HG02763 (cell line): ENCODE measurements at regions not wholly inside any gene's neighbourhood (a gene's known extent, or its start where the extent isn't known, plus 50 kb on each side); places are given as distances from the start of the nearest gene placed in this dataset.
"Not testable (repeated sequence)": the region's sequence is repeated elsewhere in the genome, so short reads cannot be mapped to it uniquely, and the experiment has no call there.

Experiments
- ATAC-seq: cut with Tn5 transposase; IDR thresholded peaks from one replicate; pipeline ENCODE4 v1.9.1; 2021; ENCODE audit warnings: mild to moderate bottlenecking, moderate library complexity; ENCODE audit not compliant: unreplicated experiment

DNA sequence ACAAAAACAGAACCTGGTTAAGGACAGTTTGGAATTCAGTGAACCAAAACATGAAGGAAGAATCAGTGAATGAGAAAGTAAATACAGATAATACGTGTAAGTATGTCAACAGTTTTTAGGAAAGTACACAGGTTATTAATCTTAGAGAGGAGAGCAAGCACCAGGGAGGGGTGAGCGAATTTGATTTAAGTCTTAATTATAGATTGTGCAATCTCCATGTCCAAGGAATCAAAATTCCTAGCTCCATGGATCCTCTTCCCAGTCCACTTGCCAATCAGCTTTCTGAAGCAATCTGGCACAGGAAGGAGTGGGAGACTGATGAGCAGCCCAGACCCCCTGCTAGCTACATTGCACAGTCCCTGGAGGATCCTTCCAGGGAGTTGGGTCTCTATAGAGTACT, 346.4 kb downstream of the SETD4 start:
- ATAC-seq: no peak

DNA sequence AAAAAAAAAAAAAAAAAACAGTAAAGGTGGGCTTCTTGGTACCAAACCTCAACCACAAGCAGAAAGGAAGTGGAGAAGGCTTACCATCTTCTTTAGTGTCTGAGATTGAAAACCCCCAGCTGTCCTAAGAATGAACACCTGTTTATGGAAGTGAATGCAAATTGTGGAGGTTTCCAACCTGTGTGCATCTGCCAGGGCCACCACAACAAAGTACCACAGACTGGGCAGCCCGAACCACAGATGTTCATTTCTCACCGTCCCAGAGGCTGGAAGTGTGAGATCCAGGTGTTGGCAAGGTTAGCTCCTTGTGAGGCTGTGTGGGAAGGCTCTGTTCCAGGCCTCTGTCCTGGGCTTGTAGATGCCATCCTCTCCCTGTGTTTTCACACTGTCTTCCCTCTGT, 348.7 kb downstream of the SETD4 start:
- no peak for ATAC-seq

GRCh38 chr21:35711213-35711612, 349.1 kb downstream of the SETD4 start:
- no peak for ATAC-seq

DNA sequence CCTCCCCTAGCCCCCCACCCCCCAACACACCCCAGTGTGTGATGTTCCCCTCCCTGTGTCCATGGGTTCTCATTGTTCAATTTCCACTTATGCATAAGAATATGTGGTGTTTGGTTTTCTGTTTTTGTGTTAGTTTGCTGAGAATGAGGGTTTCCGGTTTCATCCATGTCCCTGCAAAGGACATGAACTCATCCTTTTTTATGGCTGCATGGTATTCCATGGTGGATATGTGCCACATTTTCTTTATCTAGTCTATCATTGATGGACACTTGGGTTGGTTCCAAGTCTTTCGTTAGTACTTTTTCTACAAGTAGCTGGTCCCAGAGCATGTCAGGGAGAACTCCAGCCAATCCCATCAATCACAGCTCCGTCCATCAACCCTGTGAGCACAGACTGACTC, 350.3 kb downstream of the SETD4 start:
- not testable (repeated sequence) for ATAC-seq

- ATAC-seq: no peak
These were observed 354.4 kb downstream of the SETD4 start for GRCh38 chr21:35705888-35706287.

- ATAC-seq: no peak
These were observed 355.0 kb downstream of the SETD4 start for GRCh38 chr21:35705237-35705887.

DNA sequence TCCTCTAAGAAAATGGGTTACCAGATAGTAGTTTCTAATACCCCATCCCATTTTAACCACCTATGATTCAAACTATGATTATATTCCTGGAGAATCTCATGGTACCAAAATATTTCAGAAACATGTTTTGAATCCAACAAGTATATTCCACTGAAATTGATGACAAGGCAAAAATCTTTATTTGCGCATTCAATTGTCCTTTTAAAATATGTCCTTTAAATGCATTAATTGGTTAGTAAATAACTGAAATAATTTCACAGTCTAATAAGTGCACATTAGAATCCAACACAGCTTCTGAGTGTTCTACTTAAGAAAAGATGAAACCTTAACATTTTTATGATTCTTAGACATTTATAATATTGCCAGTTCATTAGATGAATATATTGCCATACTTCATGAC, 356.6 kb downstream of the SETD4 start:
- ATAC-seq: no peak

GRCh38 chr21:35699361-35699760, 361.0 kb downstream of the SETD4 start:
- ATAC-seq: no peak

GRCh38 chr21:35697321-35697808, 363.0 kb downstream of the SETD4 start:
- ATAC-seq: no peak

DNA sequence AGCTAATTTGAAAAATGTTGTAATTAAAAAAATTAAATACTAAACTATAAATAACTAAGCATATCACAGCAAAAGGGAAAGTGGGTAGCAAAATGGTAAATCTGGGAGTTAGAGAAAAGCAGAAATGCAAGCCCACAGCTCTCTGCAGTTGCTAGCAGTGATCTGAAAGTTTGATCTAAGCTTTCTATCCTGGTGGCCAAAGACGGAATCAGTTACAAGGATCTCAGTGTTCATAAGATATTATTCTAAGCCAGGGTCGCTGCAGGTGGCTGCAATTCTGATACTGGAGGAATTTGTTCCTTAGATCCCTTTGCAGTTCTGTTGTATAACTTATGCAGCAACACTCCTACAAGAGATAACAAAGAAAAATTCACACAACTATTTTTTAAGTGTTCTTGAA, 363.7 kb downstream of the SETD4 start:
- ATAC-seq: no peak

DNA sequence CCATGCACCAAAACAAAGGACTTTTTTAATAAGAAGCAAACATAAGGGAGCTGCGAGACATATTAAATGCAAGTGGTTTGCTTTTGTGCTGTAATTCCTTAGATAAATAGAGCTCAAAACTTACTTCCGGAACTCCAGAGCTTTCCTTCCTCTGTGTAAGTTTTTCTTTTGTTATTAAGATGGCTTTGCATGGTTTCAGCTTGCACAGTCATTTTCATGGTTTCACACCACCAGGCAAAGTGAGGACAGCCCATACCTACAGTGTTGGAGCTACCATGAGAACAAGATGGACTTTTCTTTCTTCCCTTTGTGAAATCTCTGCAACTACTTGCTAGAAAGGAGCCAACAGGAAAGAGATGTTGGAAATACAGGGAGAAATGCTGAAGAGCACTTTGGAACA, 368.0 kb downstream of the SETD4 start:
- no peak for ATAC-seq

- no peak for ATAC-seq
These were observed 369.9 kb downstream of the SETD4 start for GRCh38 chr21:35690436-35690835.

DNA sequence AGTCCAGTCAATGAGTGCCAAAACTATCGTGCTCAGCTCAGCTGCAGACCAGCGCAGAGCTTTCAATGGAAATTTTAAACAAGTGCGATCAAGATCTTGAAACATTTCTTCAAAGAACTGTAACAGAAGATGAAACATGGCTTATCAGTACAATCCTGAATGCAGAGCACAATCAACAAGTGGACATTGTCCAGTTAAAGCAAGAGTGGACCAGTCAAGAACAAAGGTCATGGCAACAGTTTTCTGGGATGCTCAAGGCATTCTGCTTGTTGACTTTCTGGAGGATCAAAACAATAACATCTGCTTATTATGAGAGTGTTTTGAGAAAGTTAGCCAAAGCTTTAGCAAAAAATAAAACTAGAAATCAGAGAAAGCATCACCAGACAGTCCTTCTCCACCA, 374.2 kb downstream of the SETD4 start:
- no peak for ATAC-seq

GRCh38 chr21:35683664-35684304, 376.5 kb downstream of the SETD4 start:
- no peak for ATAC-seq

DNA sequence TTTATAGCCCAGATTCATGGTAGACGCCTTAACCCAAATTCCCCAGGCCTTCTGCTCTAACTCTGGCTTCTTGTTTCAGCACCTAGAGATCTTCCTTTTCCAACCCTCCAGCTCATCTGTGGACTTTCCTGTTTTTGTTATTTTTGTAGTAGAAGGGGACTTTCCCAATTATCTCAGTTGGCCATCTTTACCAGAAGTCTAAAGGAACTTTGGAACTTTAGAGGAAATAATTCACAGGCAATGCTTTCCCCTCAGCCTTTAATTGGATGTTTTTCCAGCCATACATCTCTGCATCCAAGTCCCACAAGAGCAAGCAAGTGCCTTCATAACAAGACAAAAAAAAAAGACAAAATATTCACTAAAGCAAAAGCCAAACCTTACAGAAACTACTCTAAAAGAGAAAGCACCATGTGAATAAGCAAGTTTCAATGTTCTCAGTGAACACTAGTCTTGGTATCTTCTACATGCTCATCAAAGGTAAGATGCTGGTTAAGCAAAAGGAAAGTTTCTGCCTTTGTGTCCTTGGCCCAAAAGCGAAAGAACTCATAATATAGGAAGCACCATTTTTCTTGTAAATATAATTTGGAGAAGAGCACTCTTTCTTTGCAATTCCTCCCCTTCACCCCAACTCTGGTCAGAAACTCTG, 377.3 kb downstream of the SETD4 start:
- ATAC-seq: no peak

GRCh38 chr21:35681946-35682345, 378.4 kb downstream of the SETD4 start:
- no peak for ATAC-seq

GRCh38 chr21:35679076-35679475, 381.2 kb downstream of the SETD4 start:
- no peak for ATAC-seq

- ATAC-seq: no peak
These were observed 381.9 kb downstream of the SETD4 start for GRCh38 chr21:35678393-35678792.

GRCh38 chr21:35677298-35677841, 383.0 kb downstream of the SETD4 start:
- no peak for ATAC-seq

- no peak for ATAC-seq
These were observed 385.3 kb downstream of the SETD4 start for GRCh38 chr21:35674895-35675470.

DNA sequence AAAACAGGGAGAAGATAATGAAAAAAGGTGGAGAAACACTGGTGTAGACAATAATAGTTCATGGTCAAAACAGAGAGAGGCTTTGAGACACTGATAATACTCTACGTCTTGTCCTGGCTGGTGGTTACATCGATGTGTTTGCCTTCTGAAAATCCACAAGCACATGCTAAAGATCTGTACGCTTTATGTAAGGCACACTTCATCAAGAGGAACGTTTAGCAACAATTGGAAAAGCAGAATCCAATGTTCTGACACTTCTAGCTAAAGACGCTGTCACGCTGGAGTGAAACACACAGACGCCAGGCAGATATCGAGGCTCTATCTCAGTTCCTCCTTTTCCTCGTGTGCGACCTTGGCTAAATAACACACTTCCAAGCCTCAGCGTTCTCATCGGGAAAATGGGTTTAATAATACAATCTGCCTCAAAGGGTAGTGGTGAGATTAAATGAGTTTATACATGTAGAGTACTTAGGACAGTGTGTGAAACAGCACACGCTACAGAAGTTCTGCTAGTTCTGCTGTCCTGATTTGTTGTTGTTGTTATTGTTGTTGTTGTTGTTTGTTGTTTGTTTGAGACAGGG, 386.1 kb downstream of the SETD4 start:
- ATAC-seq: no peak
